HCEC 1CT (cell line): ENCODE measurements at regions not wholly inside any gene's neighbourhood (a gene's known extent, or its start where the extent isn't known, plus 50 kb on each side); places are given as distances from the start of the nearest gene placed in this dataset.
A peak's percentile ranks its signal among the peaks of the same experiment; 100 is the strongest.
"Not testable (repeated sequence)": the region's sequence is repeated elsewhere in the genome, so short reads cannot be mapped to it uniquely, and the experiment has no call there.

ENCODE experiments used
- DNase-seq: peaks from one replicate; pipeline ENCODE4 v3.0.0-alpha.2; 2017

DNA sequence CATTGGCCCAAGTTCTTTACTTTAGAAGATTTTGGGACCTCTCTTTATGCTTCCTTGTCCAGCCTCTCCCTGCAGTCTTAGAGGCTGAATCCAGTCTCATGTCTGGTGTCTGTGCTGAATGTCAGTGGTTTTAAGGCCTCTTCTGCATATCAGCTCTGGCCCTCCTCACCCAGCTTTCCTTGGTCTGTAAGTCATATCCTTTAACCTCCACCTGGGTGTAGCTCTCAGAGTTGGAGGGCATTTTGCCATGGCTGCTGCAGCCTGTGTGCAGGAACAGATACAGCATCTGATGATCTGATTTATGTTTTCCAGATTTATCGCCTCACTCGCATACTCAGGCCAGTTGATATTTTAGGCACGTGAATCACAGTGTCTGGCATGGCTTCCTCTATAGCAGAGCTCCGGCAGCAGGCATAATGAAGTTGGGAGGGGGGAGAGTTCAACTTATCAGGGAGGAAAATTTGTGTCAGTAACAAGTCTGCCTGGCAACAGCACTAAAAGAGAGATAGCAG lies 335.0 kb downstream of the PCNX1 start:
- no peak for DNase-seq

DNA sequence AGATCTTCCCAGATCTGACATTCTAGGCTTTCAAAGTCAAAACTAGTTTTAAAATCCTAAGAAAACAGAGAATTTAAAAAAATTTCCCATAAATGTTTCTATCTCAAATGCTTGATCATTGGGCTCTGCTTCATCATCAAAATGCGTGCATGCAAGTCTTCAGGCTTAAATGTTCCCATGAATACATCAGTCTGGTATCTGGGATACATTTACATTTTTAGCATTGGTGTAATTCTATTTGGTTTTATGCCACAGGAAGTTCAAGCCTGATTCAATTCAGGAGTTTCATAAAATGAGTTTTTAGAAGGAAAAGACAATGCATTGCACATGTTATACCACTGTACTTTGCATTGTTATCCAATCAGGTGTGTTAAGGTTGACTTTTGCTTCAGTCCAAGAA lies 336.4 kb downstream of the PCNX1 start:
- peak; percentile 27 for DNase-seq

GRCh38 chr14:71244341-71244740 lies 337.1 kb downstream of the PCNX1 start:
- DNase-seq, result no peak

- no peak for DNase-seq
Measured at GRCh38 chr14:71245659-71246361, 338.6 kb downstream of the PCNX1 start.

- DNase-seq, result no peak
Measured at GRCh38 chr14:71246539-71246938, 339.3 kb downstream of the PCNX1 start.

DNA sequence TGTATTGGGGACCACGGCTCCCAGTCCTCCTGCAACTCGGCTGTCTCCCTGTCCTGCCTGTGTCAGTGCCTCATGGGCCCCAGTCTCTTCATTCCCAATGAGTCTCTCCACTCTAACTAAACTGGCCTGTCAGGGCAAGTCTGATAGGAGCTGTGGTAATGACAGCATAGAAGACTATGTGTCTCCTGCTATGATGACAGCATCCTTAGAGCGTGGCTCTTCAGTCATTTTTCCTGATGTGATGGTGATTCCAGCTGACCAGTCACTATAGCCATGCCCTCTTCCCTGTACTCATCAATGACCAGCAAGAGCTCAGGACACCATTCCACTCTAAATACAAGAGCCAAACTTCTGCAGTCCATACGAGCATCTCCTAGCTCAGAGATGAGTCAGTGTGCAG lies 339.8 kb downstream of the PCNX1 start:
- DNase-seq, result peak; percentile 6

- peak; percentile 4 for DNase-seq
Measured at GRCh38 chr14:71248194-71248593, 340.9 kb downstream of the PCNX1 start.

DNA sequence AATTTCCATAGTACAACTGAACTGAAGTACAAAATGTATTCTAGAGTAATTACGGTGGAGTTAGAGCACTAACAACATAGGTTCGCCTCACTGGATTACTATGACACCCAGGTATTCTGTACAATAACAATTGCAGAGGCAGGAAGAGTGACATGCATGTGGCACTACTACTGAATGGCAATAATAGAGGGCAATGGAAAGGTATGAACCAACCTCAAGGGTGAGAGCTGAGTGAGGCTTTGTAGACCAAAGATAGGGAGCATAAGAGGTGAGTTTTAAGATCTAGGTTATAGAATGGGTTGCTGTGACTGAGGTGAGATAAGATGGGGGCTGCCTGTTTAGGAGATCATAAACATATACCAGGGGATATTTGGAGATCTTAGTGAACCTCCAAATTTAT lies 343.1 kb downstream of the PCNX1 start:
- no peak for DNase-seq

GRCh38 chr14:71250791-71251190 lies 343.5 kb downstream of the PCNX1 start:
- no peak for DNase-seq

DNA sequence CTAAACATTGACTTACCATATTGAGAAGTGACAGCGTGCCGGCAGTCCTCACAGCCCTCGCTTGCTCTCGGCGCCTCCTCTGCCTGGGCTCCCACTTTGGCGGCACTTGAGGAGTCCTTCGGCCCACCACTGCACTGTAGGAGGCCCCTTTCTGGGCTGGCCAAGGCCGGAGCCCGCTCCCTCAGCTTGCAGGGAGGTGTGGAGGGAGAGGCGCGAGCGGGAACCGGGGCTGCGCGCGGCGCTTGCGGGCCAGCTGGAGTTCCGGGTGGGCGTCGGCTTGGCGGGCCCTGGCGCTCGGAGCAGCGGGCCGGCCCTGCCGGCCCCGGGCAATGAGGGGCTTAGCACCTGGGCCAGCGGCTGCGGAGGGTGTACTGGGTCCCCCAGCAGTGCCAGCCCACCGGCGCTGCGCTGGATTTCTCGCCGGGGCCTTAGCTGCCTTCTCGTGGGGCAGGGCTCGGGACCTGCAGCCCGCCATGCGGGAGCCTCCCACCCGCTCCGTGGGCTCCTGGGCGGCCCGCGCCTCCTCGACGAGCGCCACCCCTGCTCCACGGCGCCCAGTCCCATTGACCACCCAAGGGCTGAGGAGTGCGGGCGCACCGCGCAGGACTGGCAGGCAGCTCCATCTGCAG lies 346.9 kb downstream of the PCNX1 start:
- not testable (repeated sequence) for DNase-seq

DNA sequence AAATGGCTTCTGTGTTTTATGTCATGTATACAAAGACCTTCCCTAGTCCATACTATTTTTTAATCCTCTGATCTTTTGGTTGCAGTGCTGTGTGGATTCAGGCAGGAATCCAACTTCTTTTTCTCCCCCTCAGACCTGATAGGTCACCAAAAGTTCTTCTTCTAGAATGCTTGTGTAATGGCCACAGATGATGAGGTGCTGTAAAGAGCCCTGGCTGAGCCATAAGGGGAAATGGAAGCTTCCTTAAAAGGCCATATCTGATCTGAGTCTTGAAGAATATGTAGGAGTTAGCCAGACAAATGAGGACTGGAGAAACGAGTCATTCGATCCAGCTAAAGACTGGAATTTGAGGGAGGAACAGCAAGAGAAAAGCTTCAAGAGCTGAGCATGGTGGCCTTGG lies 353.9 kb downstream of the PCNX1 start:
- DNase-seq, result no peak

DNA sequence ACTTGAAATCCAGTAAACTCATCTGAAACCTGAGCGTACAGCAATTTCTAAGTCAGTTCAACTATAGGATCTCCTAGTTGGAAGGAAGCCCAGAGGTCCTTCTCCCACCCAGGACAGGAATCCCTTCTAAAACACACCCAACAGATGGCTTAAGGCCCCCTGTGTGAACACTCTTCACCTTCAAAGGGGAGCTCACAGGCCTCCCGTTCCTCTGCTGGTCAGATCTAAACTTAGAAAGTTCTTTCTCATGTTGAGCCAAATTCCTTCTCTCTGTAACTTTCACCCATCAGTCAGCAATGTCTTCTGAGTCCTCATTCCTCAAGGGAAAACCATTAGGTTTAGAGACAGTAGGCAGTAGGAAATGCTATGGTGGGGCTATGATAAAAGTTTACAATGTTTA lies 355.2 kb downstream of the PCNX1 start:
- no peak for DNase-seq

- no peak for DNase-seq
Measured at GRCh38 chr14:71264260-71264659, 357.0 kb downstream of the PCNX1 start.

GRCh38 chr14:71267007-71267513 lies 359.8 kb downstream of the PCNX1 start:
- DNase-seq, result peak; percentile 28

DNA sequence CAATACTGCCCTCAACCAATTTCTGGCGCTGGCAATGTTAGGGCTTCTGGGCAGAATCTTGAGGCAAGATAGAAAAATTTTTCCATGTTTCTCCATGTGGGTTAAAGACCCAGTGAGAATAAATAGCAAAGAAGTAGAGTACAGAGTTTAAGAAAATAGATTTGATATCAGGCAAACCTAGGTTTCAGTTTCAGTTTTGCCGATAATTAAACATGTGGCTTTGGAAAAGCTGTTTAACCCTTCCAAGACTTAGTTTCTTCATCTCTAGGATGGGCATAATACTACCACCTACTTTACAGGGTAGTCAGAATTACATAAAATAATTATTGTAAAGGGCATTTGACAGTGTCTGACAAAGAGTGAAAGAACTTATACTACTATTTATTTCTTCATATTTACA lies 360.4 kb downstream of the PCNX1 start:
- DNase-seq, result no peak

DNA sequence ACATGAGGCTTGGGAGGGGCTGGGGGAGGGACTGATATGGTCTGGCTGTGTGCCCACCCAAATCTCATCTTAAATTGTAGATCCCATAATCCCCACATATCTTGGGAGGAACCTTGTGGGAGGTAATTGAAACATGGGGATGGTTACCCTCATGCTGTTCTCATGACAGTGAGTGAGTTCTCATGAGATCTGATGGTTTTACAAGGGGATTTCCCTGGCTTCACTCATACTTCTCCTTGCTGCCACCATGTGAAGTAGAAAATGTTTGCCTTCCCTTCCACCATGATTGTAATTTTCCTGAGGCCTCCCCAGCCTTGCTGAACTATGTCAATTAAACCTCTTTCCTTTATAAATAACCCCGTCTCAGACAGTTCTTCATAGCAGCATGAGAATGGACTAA lies 362.9 kb downstream of the PCNX1 start:
- no peak for DNase-seq

DNA sequence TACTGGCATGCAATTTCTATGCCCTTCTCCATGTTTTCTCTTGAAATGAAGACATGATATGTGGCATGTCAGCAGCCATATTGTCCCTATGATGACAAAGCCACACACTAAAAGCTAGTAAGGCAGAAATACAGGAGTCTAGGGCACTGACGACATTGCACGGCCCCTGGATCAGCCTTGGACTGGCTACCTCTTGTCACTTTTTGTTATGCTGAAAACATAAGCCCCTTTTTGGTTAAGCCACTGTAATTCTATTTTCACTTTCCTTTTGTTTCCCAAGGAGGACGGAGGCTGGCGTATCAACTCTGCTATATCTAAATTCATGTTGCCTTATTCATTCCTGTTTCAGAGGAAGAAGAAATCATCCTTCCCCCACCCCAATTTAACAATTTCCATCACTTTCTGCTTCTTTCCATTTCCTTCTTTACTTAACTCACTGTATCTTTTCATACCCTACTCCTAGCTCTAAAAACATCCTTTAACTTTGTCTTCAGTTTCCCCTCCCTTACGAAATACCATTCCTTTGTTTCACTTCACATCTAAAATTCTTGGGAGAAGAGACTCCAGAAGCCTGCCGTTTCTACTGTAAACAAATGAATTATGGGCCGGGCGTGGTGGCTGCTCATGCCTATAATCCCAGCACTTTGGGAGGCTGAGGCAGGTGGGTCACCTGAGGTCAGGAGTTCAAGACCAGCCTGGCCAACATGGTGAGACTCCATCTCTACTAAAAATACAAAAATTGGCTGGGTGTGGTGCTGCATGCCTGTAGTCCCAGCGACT lies 364.1 kb downstream of the PCNX1 start:
- DNase-seq, result no peak

DNA sequence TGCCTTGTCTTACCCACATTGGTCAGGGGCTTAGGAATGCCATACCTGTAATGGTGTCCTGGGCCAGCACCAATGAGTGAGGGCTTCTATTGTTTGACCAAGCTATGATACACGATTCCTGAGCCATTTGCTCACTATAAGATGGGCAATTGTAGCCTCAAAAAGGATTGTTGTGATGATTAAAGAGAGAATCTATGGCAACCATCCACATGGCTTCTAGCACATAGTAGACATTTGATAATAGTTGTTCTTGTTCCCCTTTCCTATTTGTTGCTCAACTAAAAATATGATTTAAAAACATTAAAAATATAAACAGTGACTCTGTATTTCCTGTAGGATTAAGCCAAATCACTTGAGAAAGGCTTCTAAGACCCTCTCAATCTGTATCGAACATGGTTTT lies 366.1 kb downstream of the PCNX1 start:
- DNase-seq, result no peak

DNA sequence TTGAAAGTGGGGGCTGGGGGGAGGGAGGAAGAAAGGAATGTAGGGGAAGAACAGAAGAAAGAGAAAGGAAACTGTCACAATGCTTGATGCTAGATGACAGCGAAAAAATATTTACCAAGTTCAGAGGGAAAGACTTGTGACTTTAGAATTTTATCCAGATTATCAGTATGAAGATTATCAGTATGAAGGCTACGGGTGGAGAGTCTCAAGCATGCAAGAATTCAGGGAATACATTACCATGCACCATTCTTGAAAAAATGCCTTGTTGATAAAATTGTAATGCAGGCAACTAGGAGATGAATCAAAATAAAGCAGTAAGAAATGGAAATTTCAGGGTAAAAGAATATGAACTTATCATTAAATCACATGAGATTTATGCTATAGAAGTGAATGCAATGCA lies 376.8 kb downstream of the PCNX1 start:
- no peak for DNase-seq

GRCh38 chr14:71286126-71286525 lies 378.9 kb downstream of the PCNX1 start:
- no peak for DNase-seq

DNA sequence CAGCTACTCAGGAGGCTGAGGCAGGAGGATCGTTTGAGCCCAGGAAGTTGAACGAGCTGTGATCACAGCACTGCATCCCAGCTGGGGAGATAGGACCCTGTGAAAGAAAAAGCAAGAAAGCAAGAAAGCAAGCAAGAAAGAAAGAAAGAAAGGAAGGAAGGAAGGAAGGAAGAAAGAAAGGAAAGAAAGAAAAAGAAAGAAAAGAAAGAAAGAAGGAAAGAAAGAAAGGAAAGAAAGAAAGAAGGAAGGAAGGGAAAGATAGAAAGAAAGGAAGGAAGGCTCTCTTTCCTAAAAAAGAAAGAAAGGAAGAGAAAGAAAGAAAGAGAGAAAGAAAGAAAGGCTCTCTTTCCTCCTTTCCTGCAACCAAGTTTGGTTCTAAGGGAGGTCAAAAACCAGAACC lies 380.3 kb downstream of the PCNX1 start:
- DNase-seq, result no peak

- no peak for DNase-seq
Measured at GRCh38 chr14:71289536-71289935, 382.3 kb downstream of the PCNX1 start.

DNA sequence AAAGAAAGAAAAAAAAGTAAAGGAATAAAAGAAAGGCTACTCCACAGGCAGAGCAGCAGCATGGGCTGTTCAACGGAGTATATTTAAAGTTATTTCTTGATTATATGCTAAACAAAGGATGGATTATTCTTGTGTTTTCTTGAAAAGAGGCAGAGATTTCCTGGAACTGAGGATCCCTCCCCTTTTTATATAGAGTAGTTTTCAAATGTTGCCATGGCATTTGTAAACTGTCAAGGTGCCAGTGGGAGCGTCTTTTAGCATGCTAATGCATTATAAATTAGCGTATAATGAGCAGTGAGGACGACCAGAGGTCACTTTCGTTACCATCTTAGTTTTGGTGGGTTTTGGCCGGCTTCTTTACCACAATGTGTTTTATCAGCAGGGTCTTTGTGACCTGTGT lies 383.0 kb downstream of the PCNX1 start:
- no peak for DNase-seq
